ENCODE measurements at regions not wholly inside any gene's neighbourhood (a gene's known extent, or its start where the extent isn't known, plus 50 kb on each side); places are given as distances from the start of the nearest gene placed in this dataset.
"Not testable (repeated sequence)": the region's sequence is repeated elsewhere in the genome, so short reads cannot be mapped to it uniquely, and the experiment has no call there.

GRCh38 chr5:92633875-92634487, 947.0 kb downstream of the NR2F1-AS1 start:
- DNase-seq (ENCODE audit: low spot score): no peak

- no peak for DNase-seq (ENCODE audit: low spot score)
These were observed 947.8 kb downstream of the NR2F1-AS1 start for GRCh38 chr5:92633176-92633575.

GRCh38 chr5:92631237-92631701, 949.8 kb downstream of the NR2F1-AS1 start:
- not testable (repeated sequence) for DNase-seq (ENCODE audit: low spot score)

GRCh38 chr5:92629574-92629973, 951.4 kb downstream of the NR2F1-AS1 start:
- DNase-seq (ENCODE audit: low spot score): no peak

GRCh38 chr5:92629000-92629399, 952.0 kb downstream of the NR2F1-AS1 start:
- no peak for DNase-seq (ENCODE audit: low spot score)

GRCh38 chr5:92627186-92627585, 953.8 kb downstream of the NR2F1-AS1 start:
- DNase-seq (ENCODE audit: low spot score): no peak

GRCh38 chr5:92616085-92616484, 964.9 kb downstream of the NR2F1-AS1 start:
- DNase-seq (ENCODE audit: low spot score): no peak

- DNase-seq (ENCODE audit: low spot score): no peak
These were observed 967.5 kb downstream of the NR2F1-AS1 start for GRCh38 chr5:92613546-92613945.

- DNase-seq (ENCODE audit: low spot score): not testable (repeated sequence)
These were observed 970.6 kb downstream of the NR2F1-AS1 start for GRCh38 chr5:92610435-92610834.

- no peak for DNase-seq (ENCODE audit: low spot score)
These were observed 975.4 kb downstream of the NR2F1-AS1 start for GRCh38 chr5:92605591-92605990.

- no peak for DNase-seq (ENCODE audit: low spot score)
These were observed 981.7 kb downstream of the NR2F1-AS1 start for GRCh38 chr5:92599217-92599810.

GRCh38 chr5:92594031-92594430, 987.0 kb downstream of the NR2F1-AS1 start:
- no peak for DNase-seq (ENCODE audit: low spot score)

- no peak for DNase-seq (ENCODE audit: low spot score)
These were observed 992.1 kb downstream of the NR2F1-AS1 start for GRCh38 chr5:92588876-92589275.

- no peak for DNase-seq (ENCODE audit: low spot score)
These were observed 999.3 kb downstream of the NR2F1-AS1 start for GRCh38 chr5:92581690-92582089.

- DNase-seq (ENCODE audit: low spot score): no peak
These were observed 999.8 kb downstream of the NR2F1-AS1 start for GRCh38 chr5:92581249-92581648.

- no peak for DNase-seq (ENCODE audit: low spot score)
These were observed 1000.2 kb downstream of the NR2F1-AS1 start for GRCh38 chr5:92580814-92581213.

- no peak for DNase-seq (ENCODE audit: low spot score)
These were observed 1007.0 kb downstream of the NR2F1-AS1 start for GRCh38 chr5:92574023-92574422.

- DNase-seq (ENCODE audit: low spot score): no peak
These were observed 1012.5 kb downstream of the NR2F1-AS1 start for GRCh38 chr5:92568522-92568921.

GRCh38 chr5:92567831-92568450, 1013.1 kb downstream of the NR2F1-AS1 start:
- DNase-seq (ENCODE audit: low spot score): no peak

GRCh38 chr5:92566113-92566786, 1014.8 kb downstream of the NR2F1-AS1 start:
- no peak for DNase-seq (ENCODE audit: low spot score)

GRCh38 chr5:92565673-92566072, 1015.3 kb downstream of the NR2F1-AS1 start:
- DNase-seq (ENCODE audit: low spot score): no peak

GRCh38 chr5:92562065-92562464, 1019.0 kb downstream of the NR2F1-AS1 start:
- DNase-seq (ENCODE audit: low spot score): no peak

GRCh38 chr5:92561411-92561959, 1019.5 kb downstream of the NR2F1-AS1 start:
- DNase-seq (ENCODE audit: low spot score): no peak
